Activated CD4-positive, alpha-beta memory T cell treated with anti-CD3 and anti-CD28 coated beads, Interleukin-2, amount 10 ng/mL, durations not matched to agents 7 days and 5 days (primary cell): ENCODE measurements at regions not wholly inside any gene's neighbourhood (a gene's known extent, or its start where the extent isn't known, plus 50 kb on each side); places are given as distances from the start of the nearest gene placed in this dataset.

Experiments used
- CTCF ChIA-PET: fragments of 350-600 bp; sonication (Branson Sonifier 250); formaldehyde crosslinking; loops from one replicate; lab custom pipeline; 2021; ENCODE audit warnings: antibody characterized with exemption, inconsistent platforms; lab: Charles Lee
- POLR2A ChIA-PET: fragments of 350-600 bp; sonication (Branson Sonifier 250); formaldehyde crosslinking; loops from one replicate; lab custom pipeline; 2021; ENCODE audit warnings: antibody characterized with exemption; lab: Charles Lee
- DNase-seq: peaks from one replicate; pipeline ENCODE4 v3.0.0-alpha.2; 2020
- H3K27ac Mint-ChIP-seq: one replicate; pipeline ENCODE4 v1.8.0; 2021; ENCODE audit warnings: mild to moderate bottlenecking, mixed read lengths
- H3K27me3 Mint-ChIP-seq: one replicate; pipeline ENCODE4 v1.8.0; 2021; ENCODE audit warnings: mixed read lengths
- H3K36me3 Mint-ChIP-seq: one replicate; pipeline ENCODE4 v1.8.0; 2021; ENCODE audit warnings: low read depth, mixed read lengths
- H3K4me1 Mint-ChIP-seq: one replicate; pipeline ENCODE4 v1.8.0; 2021; ENCODE audit warnings: mixed read lengths
- H3K4me3 Mint-ChIP-seq: one replicate; pipeline ENCODE4 v1.8.0; 2021; ENCODE audit warnings: mild to moderate bottlenecking, mixed read lengths
- H3K9me3 Mint-ChIP-seq: one replicate; pipeline ENCODE4 v1.8.0; 2021; ENCODE audit warnings: mixed read lengths

DNA sequence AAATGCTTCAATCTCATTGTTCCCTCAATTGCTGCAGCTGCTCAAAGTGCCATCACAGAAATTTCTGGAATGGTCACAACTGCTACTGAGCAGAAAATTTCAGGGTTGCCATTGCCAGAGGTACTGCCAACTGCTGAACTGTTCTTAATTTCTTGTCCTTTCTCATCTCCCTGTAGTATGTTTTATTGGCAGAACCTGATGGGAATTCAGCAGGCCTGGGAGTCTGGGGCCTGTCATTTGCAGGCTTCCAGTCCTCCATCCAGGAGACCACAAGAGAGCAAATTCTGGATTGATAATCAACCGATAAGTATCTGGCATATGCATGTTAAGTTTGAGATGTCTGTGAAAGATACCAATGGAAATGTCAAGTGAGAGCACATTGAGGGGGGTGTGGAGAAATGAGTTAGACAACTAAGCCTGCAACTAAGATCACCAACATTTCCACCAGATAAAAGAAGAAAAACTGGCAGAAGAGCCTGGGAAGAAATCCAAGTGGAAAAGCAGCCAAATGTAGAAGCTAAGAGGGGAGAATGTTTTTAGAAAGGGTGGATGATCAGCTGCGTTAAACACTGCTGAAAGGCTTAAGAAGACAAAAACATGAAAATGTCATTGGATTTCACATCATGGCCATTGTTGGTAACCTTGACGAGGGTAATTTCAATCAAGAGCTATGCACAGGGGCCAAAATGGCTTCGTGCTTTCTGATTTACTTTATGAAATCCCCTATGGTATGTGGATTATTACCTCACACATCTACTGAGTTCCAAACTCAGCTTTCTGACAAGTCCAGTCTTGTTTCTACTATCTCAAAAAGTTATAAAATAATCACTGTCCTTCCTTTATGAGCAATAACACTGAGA is 648.1 kb downstream of the PLPP3 start:
- DNase-seq: no peak
- H3K4me1 Mint-ChIP-seq: no peaks in the 10 kb centered on the region
- no peak overlapping the region for H3K27ac Mint-ChIP-seq
- H3K9me3 Mint-ChIP-seq: peaks cover 3% of the 10 kb centered on the region
- H3K27me3 Mint-ChIP-seq: no peaks in the 10 kb centered on the region
- no peak overlapping the region for H3K4me3 Mint-ChIP-seq
- no peaks in the 10 kb centered on the region for H3K36me3 Mint-ChIP-seq
- CTCF ChIA-PET: no interaction called here
- POLR2A ChIA-PET: no interaction called here

DNA sequence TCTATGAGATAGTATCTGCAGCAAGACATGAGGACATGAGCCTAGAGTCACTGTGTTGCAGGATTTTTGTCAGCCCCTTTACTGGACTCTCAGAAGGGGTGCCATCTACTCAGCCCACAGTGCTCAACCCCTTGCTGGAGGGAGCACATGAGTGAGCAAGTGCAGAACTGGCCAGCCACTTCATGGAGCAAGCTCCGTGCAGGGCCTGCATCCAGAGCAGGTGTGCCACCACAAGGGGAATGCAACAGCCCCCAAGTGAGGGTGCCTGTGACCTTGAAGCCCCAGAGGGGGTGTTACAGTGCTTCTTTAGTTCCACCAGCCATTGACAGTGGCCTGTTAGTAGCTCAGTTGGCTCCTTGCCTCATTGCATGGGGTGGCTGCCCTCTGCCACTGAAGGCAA is 649.7 kb downstream of the PLPP3 start:
- POLR2A ChIA-PET: no interaction called here
- no peaks in the 10 kb centered on the region for H3K36me3 Mint-ChIP-seq
- CTCF ChIA-PET: no interaction called here
- no peaks in the 10 kb centered on the region for H3K4me1 Mint-ChIP-seq
- H3K27ac Mint-ChIP-seq: no peak overlapping the region
- no peaks in the 10 kb centered on the region for H3K27me3 Mint-ChIP-seq
- H3K9me3 Mint-ChIP-seq: peaks cover 3% of the 10 kb centered on the region
- no peak overlapping the region for H3K4me3 Mint-ChIP-seq
- DNase-seq: no peak

DNA sequence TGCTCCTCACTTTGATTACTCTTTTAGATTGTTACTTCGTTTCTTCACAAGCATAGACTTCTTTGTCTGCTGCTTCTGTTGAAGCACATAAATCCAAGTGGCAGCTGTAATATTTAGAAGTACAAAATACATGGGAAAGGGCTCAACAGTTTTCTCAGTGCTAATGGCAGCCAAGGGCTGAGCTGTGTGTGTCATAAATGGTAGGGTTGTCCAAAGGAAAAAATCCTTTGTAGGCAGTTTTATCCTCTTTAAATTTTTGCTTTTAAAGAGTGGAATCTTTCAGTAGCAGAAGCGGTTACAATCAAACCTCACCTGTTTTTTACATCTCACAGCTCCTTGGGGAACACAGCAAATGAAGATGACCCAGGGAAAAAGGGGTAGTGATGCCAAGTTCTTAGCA is 650.8 kb downstream of the PLPP3 start:
- no peak overlapping the region for H3K4me3 Mint-ChIP-seq
- DNase-seq: no peak
- ChIA-PET CTCF (no interaction called here), POLR2A (no interaction called here)
- H3K27me3 Mint-ChIP-seq: no peaks in the 10 kb centered on the region
- H3K4me1 Mint-ChIP-seq: no peaks in the 10 kb centered on the region
- H3K27ac Mint-ChIP-seq: no peak overlapping the region
- H3K9me3 Mint-ChIP-seq: peaks cover 3% of the 10 kb centered on the region
- H3K36me3 Mint-ChIP-seq: no peaks in the 10 kb centered on the region

DNA sequence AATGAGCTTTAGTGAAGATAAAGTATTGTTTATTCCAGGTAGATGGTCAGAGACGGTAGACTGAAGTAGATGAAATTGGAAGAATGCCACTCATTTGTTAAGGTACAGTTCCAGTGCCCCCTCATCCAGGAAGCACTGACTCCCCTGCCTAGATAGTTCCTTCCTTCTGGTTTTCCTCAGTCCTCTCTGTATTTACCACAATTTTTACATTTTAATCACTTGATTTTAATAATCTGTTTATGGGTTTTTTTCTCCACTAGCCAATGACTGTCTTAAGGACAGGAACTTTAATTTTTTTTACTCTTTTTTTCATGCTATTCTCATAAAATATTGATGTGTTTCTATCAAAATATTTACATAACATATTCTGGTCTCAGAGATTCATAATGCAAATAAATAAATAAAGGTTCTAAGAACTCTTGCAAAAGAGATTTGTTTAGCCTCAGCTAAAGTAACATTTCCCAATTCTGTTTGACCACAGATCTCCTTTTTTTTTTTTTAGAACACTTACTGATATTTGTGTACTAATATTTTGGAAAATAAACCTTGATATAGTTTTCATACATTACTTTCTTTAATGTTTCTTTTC is 651.6 kb downstream of the PLPP3 start:
- Mint-ChIP-seq H3K4me1 (no peaks in the 10 kb centered on the region), H3K9me3 (peaks cover 3% of the 10 kb centered on the region), H3K27me3 (no peaks in the 10 kb centered on the region), H3K36me3 (no peaks in the 10 kb centered on the region), H3K4me3 (no peak overlapping the region), H3K27ac (no peak overlapping the region)
- CTCF ChIA-PET: no interaction called here
- POLR2A ChIA-PET: no interaction called here
- no peak for DNase-seq

DNA sequence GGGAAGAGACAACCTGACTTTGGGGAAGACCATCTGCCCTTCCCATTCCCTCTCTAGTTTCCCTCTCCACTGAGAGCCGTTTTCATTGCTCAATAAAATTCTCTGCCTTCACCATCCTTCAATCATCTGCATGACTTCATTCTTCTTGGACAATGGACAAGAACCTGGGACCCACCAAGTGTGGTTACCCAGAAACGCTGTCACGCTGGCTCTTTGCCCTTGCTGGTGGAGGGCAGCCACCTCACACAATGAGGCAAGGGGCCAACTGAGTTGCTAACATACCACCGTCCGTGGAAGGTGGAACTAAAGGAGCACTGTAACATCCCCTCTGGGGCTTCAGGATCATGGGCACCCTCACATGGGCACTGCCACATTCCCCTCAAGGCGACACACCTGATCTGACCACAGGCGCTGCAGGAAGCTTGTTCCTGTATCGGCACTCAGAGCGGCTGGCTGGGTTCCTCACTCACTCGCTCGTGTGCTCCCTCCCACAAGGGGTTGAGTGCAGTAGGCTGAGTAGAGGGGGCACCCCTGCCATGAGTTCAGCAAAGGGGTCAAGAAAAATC is 652.4 kb downstream of the PLPP3 start:
- no peak for DNase-seq
- Mint-ChIP-seq H3K27me3 (no peaks in the 10 kb centered on the region), H3K36me3 (no peaks in the 10 kb centered on the region), H3K4me3 (no peak overlapping the region), H3K27ac (no peak overlapping the region), H3K9me3 (no peaks in the 10 kb centered on the region), H3K4me1 (no peaks in the 10 kb centered on the region)
- CTCF ChIA-PET: no interaction called here
- POLR2A ChIA-PET: no interaction called here

DNA sequence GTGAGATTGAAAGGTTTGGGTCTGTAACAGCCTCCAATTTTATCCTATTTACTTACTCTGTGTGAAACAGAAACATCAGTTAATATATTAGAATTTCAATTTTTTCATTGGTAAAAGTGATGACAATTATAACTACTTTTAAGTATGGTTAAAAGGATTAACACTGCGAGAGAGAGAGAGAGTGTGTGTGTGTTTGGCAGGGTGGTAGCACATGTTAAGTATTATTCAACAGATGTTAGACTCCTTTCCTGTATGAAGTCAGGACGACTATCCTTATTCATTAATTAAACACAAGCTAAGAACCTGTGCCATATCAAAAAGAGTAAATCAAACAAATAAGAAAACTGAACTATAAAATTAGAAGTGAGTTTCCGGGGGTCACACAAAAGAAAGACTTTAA is 662.5 kb downstream of the PLPP3 start:
- POLR2A ChIA-PET: no interaction called here
- CTCF ChIA-PET: no interaction called here

DNA sequence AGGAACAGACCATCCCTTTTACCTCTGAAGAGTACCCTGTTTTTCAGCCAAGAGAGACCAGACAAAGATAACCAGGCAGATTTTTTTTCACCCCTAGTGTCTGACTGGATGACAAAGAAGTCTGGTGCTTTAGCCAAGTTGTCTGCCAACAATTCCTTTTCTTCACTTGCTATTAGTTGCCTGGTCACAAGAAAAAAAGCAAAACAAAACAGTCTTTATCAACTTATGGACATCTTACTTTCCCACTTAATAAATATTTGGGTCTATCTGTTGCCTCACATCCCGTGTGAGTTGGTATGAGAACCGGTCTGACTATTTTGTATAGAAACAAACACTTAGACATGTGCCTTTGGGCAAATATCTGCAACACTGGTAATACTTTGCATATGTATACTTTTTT is 662.9 kb downstream of the PLPP3 start:
- no peak for DNase-seq
- Mint-ChIP-seq H3K4me1 (no peaks in the 10 kb centered on the region), H3K27ac (no peak overlapping the region), H3K27me3 (no peaks in the 10 kb centered on the region), H3K4me3 (no peak overlapping the region), H3K36me3 (no peaks in the 10 kb centered on the region), H3K9me3 (peaks cover 2% of the 10 kb centered on the region)
- ChIA-PET CTCF (no interaction called here), POLR2A (no interaction called here)

More for the DNA sequence above, 662.5 kb downstream of the PLPP3 start:
- no peak overlapping the region for H3K27ac Mint-ChIP-seq
- no peak for DNase-seq
- no peaks in the 10 kb centered on the region for H3K27me3 Mint-ChIP-seq
- H3K4me3 Mint-ChIP-seq: no peak overlapping the region
- no peaks in the 10 kb centered on the region for H3K4me1 Mint-ChIP-seq
- H3K36me3 Mint-ChIP-seq: no peaks in the 10 kb centered on the region
- peaks cover 2% of the 10 kb centered on the region for H3K9me3 Mint-ChIP-seq

DNA sequence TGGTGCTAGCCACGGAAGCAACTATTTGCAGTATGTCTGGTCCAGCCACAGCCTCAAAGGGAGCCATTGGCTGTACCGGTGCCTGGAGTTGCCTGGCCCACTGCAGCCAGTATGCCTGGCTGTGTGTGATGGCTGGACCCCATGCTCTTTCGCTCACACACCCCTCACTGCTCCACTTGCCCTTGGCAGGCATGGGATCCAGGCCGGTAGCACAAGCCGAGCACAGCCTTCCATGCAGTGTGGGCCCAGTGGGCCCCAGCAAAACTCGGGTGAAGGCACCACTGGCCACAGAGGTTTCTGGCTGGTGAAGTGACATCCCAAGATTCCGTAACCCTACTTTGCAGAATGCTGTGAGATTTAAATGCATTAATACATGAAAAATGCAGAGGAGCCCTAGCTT is 665.8 kb downstream of the PLPP3 start:
- Mint-ChIP-seq H3K27me3 (no peaks in the 10 kb centered on the region), H3K36me3 (no peaks in the 10 kb centered on the region), H3K4me3 (no peak overlapping the region), H3K9me3 (peaks cover 2% of the 10 kb centered on the region), H3K4me1 (no peaks in the 10 kb centered on the region), H3K27ac (no peak overlapping the region)
- POLR2A ChIA-PET: no interaction called here
- no peak for DNase-seq
- CTCF ChIA-PET: interaction anchor here (0.5 kb wide), 1 partner anchor 238 kb away, joined by 3 read pairs; no protein-coding TSS in a partner anchor

DNA sequence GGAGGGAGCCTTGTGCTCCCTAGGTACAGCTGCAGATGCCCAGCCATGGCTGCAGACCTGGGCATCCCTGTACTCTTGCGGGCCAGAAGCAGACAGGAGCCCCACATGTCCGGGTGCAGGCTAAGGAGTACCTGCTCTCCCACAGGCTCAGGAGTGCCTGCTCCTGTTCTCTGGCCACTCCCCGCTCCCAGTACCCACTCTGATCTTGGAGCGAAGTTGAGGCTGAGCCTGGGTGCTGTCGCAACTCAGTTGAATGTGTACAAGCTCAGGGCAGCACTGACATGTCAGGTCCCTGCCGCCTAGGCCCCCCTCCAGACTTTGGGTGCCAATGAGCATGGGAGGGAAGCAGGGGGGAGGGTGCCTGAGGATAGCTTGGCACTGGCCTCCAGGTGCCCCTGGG is 666.9 kb downstream of the PLPP3 start:
- Mint-ChIP-seq H3K9me3 (peaks cover 2% of the 10 kb centered on the region), H3K4me3 (no peak overlapping the region), H3K27me3 (no peaks in the 10 kb centered on the region), H3K27ac (no peak overlapping the region), H3K4me1 (no peaks in the 10 kb centered on the region), H3K36me3 (no peaks in the 10 kb centered on the region)
- CTCF ChIA-PET: no interaction called here
- no peak for DNase-seq
- POLR2A ChIA-PET: no interaction called here

DNA sequence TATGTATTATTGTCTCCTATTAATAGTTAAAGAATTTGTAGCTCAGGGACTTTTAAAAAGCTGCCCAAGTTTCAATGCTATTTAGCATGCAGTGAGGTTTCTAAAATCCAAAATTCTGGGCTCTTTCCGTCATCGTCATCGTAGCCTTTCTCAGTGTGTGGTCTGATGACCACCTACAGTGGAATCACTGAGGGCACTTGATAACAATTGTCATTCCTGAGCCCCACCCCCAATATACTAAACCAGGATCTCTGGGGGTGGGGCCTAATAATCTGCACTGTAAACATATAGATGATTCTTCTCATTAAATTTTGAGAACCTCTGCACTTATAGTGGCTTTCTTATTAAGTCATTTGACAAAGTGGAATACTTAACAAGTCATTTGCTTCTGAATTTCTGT is 674.8 kb downstream of the PLPP3 start:
- Mint-ChIP-seq H3K36me3 (no peaks in the 10 kb centered on the region), H3K27ac (no peak overlapping the region), H3K4me3 (no peak overlapping the region), H3K27me3 (no peaks in the 10 kb centered on the region), H3K4me1 (no peaks in the 10 kb centered on the region), H3K9me3 (no peaks in the 10 kb centered on the region)
- POLR2A ChIA-PET: no interaction called here
- DNase-seq: no peak
- CTCF ChIA-PET: no interaction called here

DNA sequence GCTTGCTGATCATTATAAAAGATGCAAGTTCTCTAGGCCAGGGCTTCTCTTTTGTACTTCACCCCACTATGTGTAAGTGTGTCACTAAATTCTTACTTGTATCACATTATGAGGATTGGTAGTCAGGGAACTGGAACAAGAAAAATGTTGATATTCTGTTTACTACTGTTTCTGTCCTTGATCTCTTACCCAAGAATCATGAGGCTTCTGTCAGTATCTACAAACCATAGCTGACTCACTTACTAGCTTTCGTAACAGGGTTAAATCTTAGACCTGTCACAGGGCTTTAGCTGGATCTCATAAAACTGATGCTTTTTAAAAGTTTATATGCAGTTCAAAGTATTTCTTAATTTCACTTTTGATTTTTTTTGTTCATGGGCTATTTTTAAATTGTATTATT is 681.2 kb downstream of the PLPP3 start:
- no peak overlapping the region for H3K27ac Mint-ChIP-seq
- POLR2A ChIA-PET: no interaction called here

DNA sequence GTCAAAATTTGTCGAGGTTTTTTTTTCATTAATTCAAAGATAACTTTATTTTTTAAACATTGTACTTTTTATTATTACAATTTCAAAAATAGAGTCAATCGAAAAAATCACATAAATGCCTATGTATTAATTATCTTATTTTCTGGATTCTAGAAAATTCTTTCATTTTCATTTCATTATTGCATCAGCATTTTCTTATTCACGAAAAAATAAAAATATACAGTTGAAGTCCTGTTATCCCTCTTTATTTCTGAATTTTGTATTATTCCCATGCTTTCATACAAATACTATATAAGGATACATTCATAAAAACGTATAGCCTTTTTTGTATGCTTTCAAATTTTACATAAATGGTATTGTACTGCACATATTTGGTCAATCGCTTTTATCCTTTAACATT is 681.0 kb upstream of the USP24 start:
- no peaks in the 10 kb centered on the region for H3K27me3 Mint-ChIP-seq
- H3K4me1 Mint-ChIP-seq: no peaks in the 10 kb centered on the region
- no peak for DNase-seq
- POLR2A ChIA-PET: no interaction called here
- peaks cover 2% of the 10 kb centered on the region for H3K9me3 Mint-ChIP-seq
- CTCF ChIA-PET: no interaction called here
- H3K36me3 Mint-ChIP-seq: no peaks in the 10 kb centered on the region
- H3K27ac Mint-ChIP-seq: no peak overlapping the region
- H3K4me3 Mint-ChIP-seq: no peak overlapping the region

More for the DNA sequence above, 681.2 kb downstream of the PLPP3 start:
- Mint-ChIP-seq H3K4me1 (no peaks in the 10 kb centered on the region), H3K36me3 (no peaks in the 10 kb centered on the region), H3K9me3 (no peaks in the 10 kb centered on the region), H3K27me3 (no peaks in the 10 kb centered on the region), H3K4me3 (no peak overlapping the region)
- DNase-seq: no peak
- CTCF ChIA-PET: no interaction called here

DNA sequence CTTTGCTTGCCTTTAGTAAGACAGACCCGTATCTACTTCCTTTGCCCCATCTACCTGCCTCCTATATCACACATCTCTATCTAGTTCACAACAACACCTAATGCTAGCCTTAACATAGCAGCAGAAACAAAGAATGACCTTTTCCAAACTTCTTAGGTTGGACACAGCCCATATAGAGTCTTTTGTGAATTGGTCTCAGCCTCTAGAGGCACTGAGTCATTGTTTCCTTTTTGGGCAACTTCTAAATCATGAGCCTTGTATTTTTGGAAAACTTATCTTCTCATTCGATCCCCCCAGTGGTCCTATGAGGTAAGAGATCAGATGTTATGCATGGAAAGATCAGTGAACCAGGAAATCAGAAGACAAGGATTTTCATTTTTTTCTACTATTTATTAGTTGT is 679.4 kb upstream of the USP24 start:
- Mint-ChIP-seq H3K36me3 (no peaks in the 10 kb centered on the region), H3K27me3 (no peaks in the 10 kb centered on the region), H3K9me3 (peaks cover 2% of the 10 kb centered on the region), H3K4me3 (no peak overlapping the region), H3K27ac (no peak overlapping the region), H3K4me1 (no peaks in the 10 kb centered on the region)
- no peak for DNase-seq
- POLR2A ChIA-PET: no interaction called here
- CTCF ChIA-PET: no interaction called here

DNA sequence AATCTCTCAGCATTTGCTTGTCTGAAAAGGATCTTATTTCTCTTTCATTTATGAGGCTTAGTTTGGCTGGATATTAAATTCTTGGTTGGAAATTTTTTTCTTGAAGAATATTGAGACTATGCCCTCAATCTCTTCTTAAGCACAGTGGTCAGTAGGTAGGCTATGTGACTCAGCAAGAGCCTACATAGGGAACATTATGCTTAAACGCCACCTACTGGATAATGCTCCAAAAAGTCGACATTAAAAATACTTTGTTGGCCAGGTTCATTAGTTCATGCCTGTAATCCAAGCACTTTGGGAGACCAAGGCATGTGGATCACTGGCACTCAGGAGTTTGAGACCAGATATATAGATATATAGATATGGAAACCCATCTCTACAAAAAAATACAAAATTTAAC is 678.0 kb upstream of the USP24 start:
- no peaks in the 10 kb centered on the region for H3K4me1 Mint-ChIP-seq
- DNase-seq: no peak
- H3K36me3 Mint-ChIP-seq: no peaks in the 10 kb centered on the region
- POLR2A ChIA-PET: no interaction called here
- CTCF ChIA-PET: no interaction called here
- peaks cover 2% of the 10 kb centered on the region for H3K9me3 Mint-ChIP-seq
- no peak overlapping the region for H3K4me3 Mint-ChIP-seq
- no peak overlapping the region for H3K27ac Mint-ChIP-seq
- H3K27me3 Mint-ChIP-seq: no peaks in the 10 kb centered on the region
